HEK293T (cell line): ENCODE measurements at regions not wholly inside any gene's neighbourhood (a gene's known extent, or its start where the extent isn't known, plus 50 kb on each side); places are given as distances from the start of the nearest gene placed in this dataset.

ENCODE experiments used
- CTCF ChIA-PET: fragments of 350-600 bp; formaldehyde crosslinking; extraction: SDS; loops from one replicate; lab custom pipeline; 2021; ENCODE audit warnings: antibody characterized with exemption, inconsistent platforms; lab: Yijun Ruan, JAX
- POLR2A ChIA-PET: fragments of 350-600 bp; formaldehyde crosslinking; extraction: SDS; loops from one replicate; lab custom pipeline; 2020; ENCODE audit warnings: antibody characterized with exemption, inconsistent platforms; lab: Yijun Ruan, JAX
- DNase-seq: peaks from one replicate; pipeline ENCODE4 v3.0.0; 2012; ENCODE audit warnings: mixed read lengths; ENCODE audit errors: extremely low spot score
- ARNT ChIP-seq: fragments of 450-650 bp; IDR thresholded peaks from 2 replicates; pipeline ENCODE4 v1.6.1; 2017; ENCODE audit warnings: mild to moderate bottlenecking
- BHLHE40 ChIP-seq: fragments of 450-650 bp; IDR thresholded peaks from 2 replicates; pipeline ENCODE4 v1.6.1; 2016; ENCODE audit warnings: mild to moderate bottlenecking, moderate library complexity, borderline replicate concordance
- CTBP1 ChIP-seq: fragments of 450-650 bp; IDR thresholded peaks from 2 replicates; pipeline ENCODE4 v1.6.1; 2016; ENCODE audit warnings: borderline replicate concordance
- ELF4 ChIP-seq: fragments of 450-650 bp; IDR thresholded peaks from 2 replicates; pipeline ENCODE4 v1.6.1; 2017; ENCODE audit warnings: antibody characterized with exemption
- FOXA1 ChIP-seq: fragments of 450-650 bp; IDR thresholded peaks from 2 replicates; pipeline ENCODE4 v1.6.1; 2016; ENCODE audit warnings: mild to moderate bottlenecking
- FOXK2 ChIP-seq: fragments of 450-650 bp; IDR thresholded peaks from 2 replicates; pipeline ENCODE4 v1.6.1; 2016; ENCODE audit warnings: mild to moderate bottlenecking
- FOXM1 ChIP-seq: fragments of 450-650 bp; IDR thresholded peaks from 2 replicates; pipeline ENCODE4 v1.6.1; 2017; ENCODE audit warnings: mild to moderate bottlenecking, borderline replicate concordance
- HDGF ChIP-seq: fragments of 450-650 bp; IDR thresholded peaks from 2 replicates; pipeline ENCODE4 v1.6.1; 2017; ENCODE audit warnings: antibody characterized with exemption, borderline replicate concordance
- L3MBTL2 ChIP-seq: fragments of 450-650 bp; conservative IDR thresholded peaks from 2 replicates; pipeline ENCODE4 v1.6.1; 2016; ENCODE audit warnings: mild to moderate bottlenecking
- LEF1 ChIP-seq: fragments of 450-650 bp; IDR thresholded peaks from 2 replicates; pipeline ENCODE4 v1.6.1; 2017; ENCODE audit warnings: mild to moderate bottlenecking, borderline replicate concordance
- NFRKB ChIP-seq: fragments of 450-650 bp; IDR thresholded peaks from 2 replicates; pipeline ENCODE4 v1.6.1; 2016; ENCODE audit warnings: mild to moderate bottlenecking, moderate library complexity
- PKNOX1 ChIP-seq: fragments of 450-650 bp; IDR thresholded peaks from 2 replicates; pipeline ENCODE4 v1.6.1; 2016
- SP1 ChIP-seq: fragments of 450-650 bp; IDR thresholded peaks from 2 replicates; pipeline ENCODE4 v1.6.1; 2017
- SUZ12 ChIP-seq: fragments of 450-650 bp; IDR thresholded peaks from 2 replicates; pipeline ENCODE4 v1.6.1; 2016; ENCODE audit warnings: mild to moderate bottlenecking
- TARDBP ChIP-seq: fragments of 450-650 bp; IDR thresholded peaks from 2 replicates; pipeline ENCODE4 v1.6.1; 2016
- ZNF384 ChIP-seq: fragments of 450-650 bp; IDR thresholded peaks from 2 replicates; pipeline ENCODE4 v1.6.1; 2016

GRCh38 chr1:198977909-198978308 is 339.1 kb downstream of the PTPRC start:
- CTCF ChIA-PET: no interaction called here
- DNase-seq: no peak
- TF ChIP-seq ARNT: no peak
- TF ChIP-seq FOXK2: no peak
- no peak for TF ChIP-seq FOXA1
- no peak for TF ChIP-seq LEF1
- TF ChIP-seq NFRKB: no peak
- no peak for TF ChIP-seq SP1
- TF ChIP-seq TARDBP: no peak
- no peak for TF ChIP-seq ELF4
- no peak for TF ChIP-seq ZNF384
- TF ChIP-seq PKNOX1: no peak
- TF ChIP-seq BHLHE40: no peak
- POLR2A ChIA-PET: no interaction called here

- no peak for TF ChIP-seq HDGF
- no peak for TF ChIP-seq ARNT
- TF ChIP-seq L3MBTL2: no peak
- TF ChIP-seq PKNOX1: no peak
- no peak for TF ChIP-seq ZNF384
- TF ChIP-seq CTBP1: no peak
- no peak for TF ChIP-seq BHLHE40
- no peak for TF ChIP-seq NFRKB
- no peak for TF ChIP-seq TARDBP
- no peak for TF ChIP-seq LEF1
- TF ChIP-seq FOXA1: no peak
- no peak for TF ChIP-seq FOXK2
- no peak for TF ChIP-seq FOXM1
- TF ChIP-seq SUZ12: no peak
- CTCF ChIA-PET: no interaction called here
- POLR2A ChIA-PET: no interaction called here
- no peak for DNase-seq
Observed at GRCh38 chr1:198978523-198978922, 339.7 kb downstream of the PTPRC start.

- no peak for DNase-seq
- no peak for TF ChIP-seq CTBP1
- no peak for TF ChIP-seq BHLHE40
- no peak for TF ChIP-seq LEF1
- no peak for TF ChIP-seq FOXA1
- TF ChIP-seq ELF4: no peak
- POLR2A ChIA-PET: no interaction called here
- CTCF ChIA-PET: no interaction called here
Observed at GRCh38 chr1:198986036-198986435, 347.2 kb downstream of the PTPRC start.

GRCh38 chr1:198986442-198986841 is 347.6 kb downstream of the PTPRC start:
- POLR2A ChIA-PET: no interaction called here
- TF ChIP-seq ELF4 (no peak), FOXM1 (no peak), ZNF384 (no peak), PKNOX1 (no peak), SUZ12 (no peak), ARNT (no peak), CTBP1 (no peak), NFRKB (no peak), SP1 (no peak), HDGF (no peak), LEF1 (no peak), L3MBTL2 (no peak), FOXK2 (no peak), TARDBP (no peak), FOXA1 (no peak), BHLHE40 (no peak)
- CTCF ChIA-PET: no interaction called here
- no peak for DNase-seq

- CTCF ChIA-PET: no interaction called here
- no peak for DNase-seq
Observed at GRCh38 chr1:199002661-199003060, 363.8 kb downstream of the PTPRC start.

GRCh38 chr1:199007423-199007822 is 368.6 kb downstream of the PTPRC start:
- TF ChIP-seq PKNOX1: no peak
- no peak for TF ChIP-seq SUZ12
- no peak for DNase-seq
- POLR2A ChIA-PET: no interaction called here
- CTCF ChIA-PET: no interaction called here

More at GRCh38 chr1:199002661-199003060, 363.8 kb downstream of the PTPRC start:
- TF ChIP-seq L3MBTL2 (no peak), BHLHE40 (no peak), ARNT (no peak)
- POLR2A ChIA-PET: no interaction called here
